ENCODE measurements at regions not wholly inside any gene's neighbourhood (a gene's known extent, or its start where the extent isn't known, plus 50 kb on each side); places are given as distances from the start of the nearest gene placed in this dataset.
"Not testable (repeated sequence)": the region's sequence is repeated elsewhere in the genome, so short reads cannot be mapped to it uniquely, and the experiment has no call there.

GRCh38 chr6:122859676-122860075, 70.6 kb downstream of the SMPDL3A start:
- ATAC-seq (no peak), DNase-seq (no peak)
- intact Hi-C loops (cut with DNase I): no loop called here

GRCh38 chr6:122861594-122861993, 72.5 kb downstream of the SMPDL3A start:
- intact Hi-C loops (cut with DNase I): no loop called here
- DNase-seq (no peak), ATAC-seq (no peak)

- ATAC-seq (no peak), DNase-seq (no peak)
- intact Hi-C loops (cut with DNase I): loop anchor here in 1 of 2 donors (5.0 kb wide), 1 partner anchor 449 kb away; no protein-coding TSS in a partner anchor
These were observed 79.1 kb downstream of the SMPDL3A start for GRCh38 chr6:122868137-122868536.

GRCh38 chr6:122869437-122870024, 80.5 kb downstream of the SMPDL3A start:
- DNase-seq (no peak), ATAC-seq (peak; percentile 65 to 81)
- intact Hi-C loops (cut with DNase I): loop anchor here (5.0 to 10.0 kb wide), 2 partner anchors 448 to 455 kb away; no protein-coding TSS in a partner anchor

GRCh38 chr6:122871079-122871478, 82.0 kb downstream of the SMPDL3A start:
- ATAC-seq (no peak), DNase-seq (no peak)
- intact Hi-C loops (cut with DNase I): loop anchor here in 1 of 2 donors (10.0 kb wide), 1 partner anchor 454 kb away; no protein-coding TSS in a partner anchor

- DNase-seq: no peak
- no peak for ATAC-seq
- intact Hi-C loops (cut with DNase I): loop anchor here in 1 of 2 donors (10.0 kb wide), 1 partner anchor 452 kb away; no protein-coding TSS in a partner anchor
These were observed 83.3 kb downstream of the SMPDL3A start for GRCh38 chr6:122872311-122872710.

GRCh38 chr6:122877302-122877701, 88.2 kb downstream of the SMPDL3A start:
- ATAC-seq (no peak), DNase-seq (no peak)
- intact Hi-C loops (cut with DNase I): loop anchor here in 1 of 2 donors (10.0 kb wide), 1 partner anchor 447 kb away; no protein-coding TSS in a partner anchor

- intact Hi-C loops (cut with DNase I): loop anchor here in 1 of 2 donors (10.0 kb wide), 1 partner anchor 446 kb away; no protein-coding TSS in a partner anchor
- DNase-seq (no peak), ATAC-seq (no peak)
These were observed 89.7 kb downstream of the SMPDL3A start for GRCh38 chr6:122878796-122879195.

GRCh38 chr6:122886481-122886880, 97.4 kb downstream of the SMPDL3A start:
- DNase-seq (no peak), ATAC-seq (no peak)
- intact Hi-C loops (cut with DNase I): no loop called here

GRCh38 chr6:122887941-122888340, 98.9 kb downstream of the SMPDL3A start:
- intact Hi-C loops (cut with DNase I): no loop called here
- ATAC-seq (no peak), DNase-seq (no peak)

GRCh38 chr6:122888680-122889079, 99.6 kb downstream of the SMPDL3A start:
- ATAC-seq: not testable (repeated sequence)

GRCh38 chr6:122890250-122890649, 101.2 kb downstream of the SMPDL3A start:
- DNase-seq (no peak), ATAC-seq (no peak)
- intact Hi-C loops (cut with DNase I): no loop called here

More at GRCh38 chr6:122888680-122889079, 99.6 kb downstream of the SMPDL3A start:
- intact Hi-C loops (cut with DNase I); DNase-seq: not testable (repeated sequence)

- DNase-seq (no peak), ATAC-seq (no peak)
- intact Hi-C loops (cut with DNase I): no loop called here
These were observed 101.2 kb upstream of the CLVS2 start for GRCh38 chr6:122894791-122895190.

GRCh38 chr6:122902326-122902725, 93.7 kb upstream of the CLVS2 start:
- intact Hi-C loops (cut with DNase I): no loop called here
- no peak for ATAC-seq

GRCh38 chr6:122903266-122903915, 92.6 kb upstream of the CLVS2 start:
- intact Hi-C loops (cut with DNase I): no loop called here
- DNase-seq (no peak), ATAC-seq (no peak)

More at GRCh38 chr6:122902326-122902725, 93.7 kb upstream of the CLVS2 start:
- DNase-seq: no peak

- DNase-seq (no peak), ATAC-seq (no peak)
- intact Hi-C loops (cut with DNase I): no loop called here
These were observed 91.9 kb upstream of the CLVS2 start for GRCh38 chr6:122904166-122904565.

GRCh38 chr6:122913558-122913957, 82.5 kb upstream of the CLVS2 start:
- ATAC-seq (no peak), DNase-seq (no peak)
- intact Hi-C loops (cut with DNase I): no loop called here

GRCh38 chr6:122918714-122919113, 77.3 kb upstream of the CLVS2 start:
- no peak for ATAC-seq
- intact Hi-C loops (cut with DNase I): no loop called here
- no peak for DNase-seq

GRCh38 chr6:122930252-122931180, 65.5 kb upstream of the CLVS2 start:
- intact Hi-C loops (cut with DNase I): no loop called here
- ATAC-seq (no peak), DNase-seq (no peak)

GRCh38 chr6:122931916-122932315, 64.1 kb upstream of the CLVS2 start:
- DNase-seq: no peak
- ATAC-seq: no peak
- intact Hi-C loops (cut with DNase I): no loop called here

All from left cardiac atrium (tissue), 4 donors.